ENCODE measurements at regions not wholly inside any gene's neighbourhood (a gene's known extent, or its start where the extent isn't known, plus 50 kb on each side); places are given as distances from the start of the nearest gene placed in this dataset.

- no peak for TF ChIP-seq CTCF (IDR thresholded peaks at IDR 0.05; ENCODE audit: insufficient read depth, low read depth, low read length)
- TF ChIP-seq EZH2 (IDR thresholded peaks at IDR 0.05; ENCODE audit: insufficient read depth, low read length): no peak
Observed at GRCh38 chr20:42003380-42003779, 385.2 kb upstream of the CHD6 start.
